COLO829 (cell line): ENCODE measurements at regions not wholly inside any gene's neighbourhood (a gene's known extent, or its start where the extent isn't known, plus 50 kb on each side); places are given as distances from the start of the nearest gene placed in this dataset.
"Not testable (repeated sequence)": the region's sequence is repeated elsewhere in the genome, so short reads cannot be mapped to it uniquely, and the experiment has no call there.

Source experiments
- DNase-seq: peaks from one replicate; pipeline ENCODE4 v3.0.0; 2012; ENCODE audit warnings: low spot score

DNA sequence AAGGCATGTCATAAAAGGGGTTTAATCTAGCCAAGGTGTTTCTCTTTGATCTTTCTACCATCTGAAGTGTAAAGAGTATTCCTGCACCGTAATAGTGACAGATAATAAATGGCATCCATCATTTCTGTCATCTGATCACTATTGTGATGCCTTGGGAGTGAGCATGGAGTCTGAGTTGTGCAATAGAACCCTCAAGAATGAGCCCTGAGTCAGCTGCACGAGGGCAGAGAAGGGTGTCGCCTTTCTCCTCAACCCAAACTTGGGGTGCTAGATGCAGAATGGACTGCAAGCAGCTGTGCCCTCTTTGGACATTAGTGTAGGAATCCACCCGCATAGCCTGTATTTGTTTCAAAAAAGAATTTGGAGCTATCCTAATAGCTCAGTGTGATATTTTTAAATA, 115.2 kb downstream of the ZNF37A start:
- no peak for DNase-seq

DNA sequence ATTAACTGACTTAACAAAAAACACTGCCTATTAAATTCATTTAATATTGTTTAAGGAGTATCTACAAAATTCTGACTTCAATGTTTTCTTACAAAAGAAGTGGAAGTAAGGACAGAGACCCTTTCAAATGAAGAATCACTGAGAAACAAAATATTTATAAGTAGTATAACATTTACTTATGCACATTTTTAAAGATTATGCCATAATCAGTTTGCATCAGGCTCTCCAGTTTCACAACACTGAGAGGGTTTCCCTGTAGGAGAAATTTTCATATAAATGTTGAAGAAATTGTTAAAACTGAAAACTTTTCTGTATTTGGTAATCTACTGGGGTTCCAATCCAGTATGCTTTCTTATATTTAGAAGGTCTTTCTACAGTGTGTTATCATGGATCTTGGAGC, 115.6 kb downstream of the ZNF37A start:
- DNase-seq, result not testable (repeated sequence)

DNA sequence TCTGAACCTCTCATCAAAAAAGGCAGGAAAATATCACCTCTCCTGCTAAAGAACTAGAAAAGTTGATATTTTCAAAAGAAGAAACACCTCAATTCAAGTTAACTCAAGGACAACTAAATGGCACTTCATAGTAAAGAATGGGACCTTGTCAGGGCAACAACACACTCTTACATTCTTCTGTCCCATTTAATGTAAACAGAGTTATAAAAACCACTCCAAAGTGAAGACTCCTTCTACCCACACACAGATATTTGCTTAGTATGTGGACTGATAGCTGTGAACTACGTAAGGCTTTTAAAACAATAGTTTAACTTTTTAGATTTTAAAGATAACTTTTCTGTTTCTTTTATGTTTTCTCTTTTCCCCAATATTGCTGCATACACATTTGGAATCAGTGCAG, 118.3 kb downstream of the ZNF37A start:
- DNase-seq, result no peak

DNA sequence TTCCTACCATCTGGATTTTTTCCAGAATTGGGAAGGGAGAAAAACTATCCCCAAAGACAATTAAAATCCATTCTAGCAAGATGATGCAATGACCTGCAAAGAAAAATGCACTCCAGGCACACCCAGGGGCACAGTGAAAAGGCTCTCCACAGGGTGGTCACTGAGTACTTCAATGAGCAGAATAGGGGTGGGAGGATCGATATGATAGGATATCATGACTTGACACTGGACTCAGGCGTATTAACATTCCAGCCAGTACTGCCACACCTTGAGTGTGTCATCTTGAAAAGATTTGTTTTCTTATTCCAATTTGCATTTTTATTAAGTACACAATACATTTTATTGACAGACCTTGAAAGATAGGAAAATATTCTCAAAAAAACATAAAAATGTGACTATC, 132.2 kb downstream of the ZNF37A start:
- DNase-seq, result no peak

DNA sequence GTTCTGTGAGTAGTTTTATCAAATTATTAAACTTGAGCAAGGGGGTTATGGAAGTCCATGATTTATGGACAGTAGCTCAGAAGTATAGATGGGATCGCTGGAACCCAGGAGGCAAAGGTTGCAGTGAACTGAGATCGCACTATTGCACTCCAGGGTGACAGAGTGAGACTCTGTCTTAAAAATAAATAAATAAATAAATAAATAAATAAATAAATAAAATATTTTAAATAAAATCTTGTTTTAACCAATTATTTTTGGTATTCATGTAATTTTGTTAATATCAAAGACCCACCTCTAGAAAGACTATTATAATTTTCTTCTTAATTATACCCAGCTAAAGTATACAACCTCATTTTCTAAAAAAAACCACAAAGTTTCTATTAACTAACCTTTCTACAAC, 134.3 kb downstream of the ZNF37A start:
- no peak for DNase-seq

DNA sequence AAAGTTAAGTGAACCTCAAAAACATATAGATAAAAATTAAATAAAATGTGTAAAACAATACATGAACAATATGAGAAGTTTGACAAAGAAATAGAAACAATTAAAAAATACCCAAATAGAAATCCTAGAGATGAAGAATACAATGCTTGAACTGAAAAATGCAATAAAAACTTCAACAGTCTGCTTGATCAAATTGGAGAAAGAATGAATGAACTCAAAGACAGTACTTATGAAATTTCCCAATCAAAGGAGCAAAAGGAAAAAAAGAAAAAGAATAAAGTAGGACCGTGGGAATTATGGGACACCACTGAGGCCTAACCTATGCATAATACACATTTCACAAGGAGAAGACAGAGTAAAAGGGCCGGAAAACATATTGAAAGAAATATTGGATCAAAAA, 144.3 kb downstream of the ZNF37A start:
- not testable (repeated sequence) for DNase-seq

DNA sequence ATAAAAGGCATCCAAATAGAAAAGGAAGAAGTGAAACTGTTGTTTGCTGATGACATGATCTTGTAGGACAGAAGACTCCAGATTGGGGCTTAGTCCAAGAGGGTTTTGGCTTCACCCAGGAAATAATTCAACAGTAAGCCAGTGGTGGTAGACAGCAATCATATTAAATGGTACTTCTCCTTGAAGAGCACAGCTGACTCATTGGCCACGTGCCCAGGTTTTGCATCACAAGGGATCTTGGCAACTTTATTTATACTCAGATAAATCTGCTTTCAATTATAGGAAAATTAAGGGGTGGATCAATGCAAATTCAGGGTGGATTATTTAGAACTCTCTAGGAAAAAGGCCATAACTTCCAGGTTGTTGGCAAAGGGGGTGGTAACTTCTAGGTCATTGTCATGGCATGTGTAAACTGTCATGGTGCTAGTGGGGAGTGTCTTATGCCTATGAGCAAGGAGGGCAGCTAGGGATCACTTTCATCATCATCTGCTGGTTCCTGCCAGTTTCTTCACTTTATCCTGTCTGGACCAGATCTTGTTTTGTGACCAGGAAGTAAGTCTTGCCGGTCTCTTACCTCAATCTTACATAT, 148.0 kb downstream of the ZNF37A start:
- not testable (repeated sequence) for DNase-seq

DNA sequence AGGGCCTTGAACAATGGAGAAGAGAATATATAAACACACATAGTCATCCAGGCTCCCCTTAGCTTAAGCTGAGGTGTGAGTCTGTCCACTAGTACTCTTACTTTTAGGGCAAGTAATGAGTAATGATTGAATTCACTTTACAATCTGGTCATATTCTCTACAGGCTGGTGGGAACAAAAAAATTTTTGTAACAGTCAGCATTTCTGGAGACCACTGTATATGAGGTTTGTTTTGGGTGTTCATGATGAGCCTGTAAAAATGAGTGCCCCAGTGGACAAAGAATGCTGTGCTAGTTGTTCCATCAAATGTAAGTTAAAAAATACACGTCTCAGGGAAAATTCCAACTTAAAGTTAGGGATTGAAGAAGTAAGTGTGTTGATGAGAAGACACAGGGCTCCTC, 154.0 kb downstream of the ZNF37A start:
- not testable (repeated sequence) for DNase-seq

DNA sequence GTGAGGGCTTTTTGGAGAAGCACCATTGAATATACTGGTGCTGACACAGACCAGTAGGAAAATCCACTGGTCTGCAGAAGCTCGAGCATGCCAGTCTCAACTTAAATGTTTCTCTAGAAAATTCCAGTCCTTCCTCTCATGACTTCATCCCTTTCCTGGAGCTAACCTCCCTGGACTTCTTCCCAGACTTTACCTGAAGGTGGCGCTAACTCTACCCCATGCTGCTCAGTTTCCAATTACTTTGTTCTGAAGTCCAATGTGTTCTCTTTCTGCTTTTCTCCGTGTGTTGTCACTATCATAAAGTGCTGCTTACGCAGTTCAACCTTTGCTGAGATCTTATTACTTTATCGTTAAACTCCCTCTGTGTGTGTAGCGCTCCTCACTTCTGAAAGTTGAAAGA, 158.4 kb downstream of the ZNF37A start:
- not testable (repeated sequence) for DNase-seq

DNA sequence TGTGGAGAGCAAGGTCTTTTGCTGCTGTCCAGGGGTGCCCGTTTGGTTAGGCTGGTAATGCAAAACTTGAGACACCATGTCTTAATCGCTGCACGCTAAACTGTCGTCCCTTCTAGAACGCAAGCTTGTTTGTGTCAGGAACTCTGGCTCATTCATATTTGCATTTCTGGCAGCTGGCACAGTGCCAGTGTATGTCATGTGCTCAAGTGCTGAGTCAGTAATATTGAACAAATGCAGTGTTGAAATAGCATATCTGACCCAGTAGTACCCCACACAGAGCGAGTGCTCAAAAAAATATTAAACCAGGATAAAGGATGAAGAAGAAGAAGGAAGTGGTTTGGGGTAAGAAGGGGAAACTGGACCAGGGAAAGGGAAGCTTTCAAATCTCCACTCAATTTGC, 173.4 kb downstream of the ZNF37A start:
- DNase-seq, result not testable (repeated sequence)

DNA sequence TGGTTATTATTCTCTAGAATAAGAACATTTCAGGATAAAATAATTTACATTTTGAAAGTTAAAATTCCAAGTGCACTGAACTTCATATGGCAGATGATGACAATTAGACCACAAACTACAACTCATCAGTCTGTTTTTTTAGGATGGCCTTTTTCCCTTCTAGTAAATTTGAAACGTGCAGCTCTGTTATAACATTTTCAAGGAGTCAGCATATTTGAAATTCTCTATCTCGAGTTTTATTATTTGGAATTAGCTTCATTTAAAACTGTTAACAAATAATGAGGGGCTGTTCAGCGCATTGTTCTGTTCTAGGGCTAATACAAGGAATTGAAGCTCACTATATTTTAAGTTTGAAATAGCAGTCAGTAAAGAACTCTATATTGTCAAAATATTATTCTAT, 176.9 kb downstream of the ZNF37A start:
- not testable (repeated sequence) for DNase-seq

DNA sequence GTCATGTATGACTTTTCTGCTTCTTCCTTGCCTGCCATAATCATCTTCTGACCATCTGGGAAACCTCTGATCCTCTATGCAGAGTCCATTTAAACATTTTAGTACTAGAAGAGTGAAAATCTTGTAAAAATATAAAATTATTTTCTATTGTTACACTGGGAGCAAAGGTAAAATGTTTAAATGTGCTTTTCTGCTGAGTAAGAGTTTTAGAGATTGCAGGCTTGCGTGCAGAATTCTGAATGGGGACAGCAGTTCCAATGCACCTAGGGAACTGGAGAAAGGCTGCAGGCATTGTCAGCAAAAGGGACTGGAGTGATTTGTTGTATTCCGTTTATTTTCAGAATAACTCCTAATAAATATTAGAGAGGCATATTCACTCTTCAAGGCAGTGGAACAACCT, 180.7 kb downstream of the ZNF37A start:
- not testable (repeated sequence) for DNase-seq

DNA sequence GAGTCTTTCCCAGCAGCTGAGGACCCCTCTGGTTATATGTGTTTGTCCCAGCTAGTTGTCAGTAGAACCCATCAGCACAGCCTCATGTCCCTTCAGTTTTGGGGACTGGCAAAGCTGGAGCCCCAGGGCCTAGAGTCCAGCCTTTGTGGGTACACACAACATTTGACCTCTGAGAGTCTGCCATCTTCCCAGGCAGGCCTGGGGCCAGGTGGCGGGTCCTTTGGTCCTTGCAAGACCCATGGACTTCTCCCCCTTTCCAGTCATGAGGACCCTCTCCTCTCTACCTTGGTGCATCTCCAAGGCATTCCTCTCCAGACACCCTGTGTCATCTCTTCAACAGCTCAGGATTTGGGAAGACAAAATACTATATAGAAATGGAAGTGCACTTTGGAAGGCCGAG, 198.4 kb downstream of the ZNF37A start:
- not testable (repeated sequence) for DNase-seq

DNA sequence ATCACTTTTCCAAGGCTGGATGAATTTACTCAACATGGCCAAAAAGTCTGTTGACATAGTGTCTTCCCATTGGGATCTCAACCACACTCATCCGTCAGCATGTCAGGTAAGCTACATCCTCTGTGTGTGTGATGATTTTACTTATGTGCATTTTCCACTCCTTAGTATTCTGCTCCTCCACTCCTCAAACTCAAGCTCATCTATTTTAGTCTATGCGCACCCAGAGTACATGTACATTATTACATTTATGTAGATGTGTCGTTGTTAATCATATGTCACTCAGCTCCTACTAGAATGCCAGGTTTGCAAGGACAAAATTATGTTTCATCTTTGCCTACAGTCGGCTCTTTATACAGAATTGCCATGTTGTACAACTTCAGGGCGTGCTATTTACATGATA, 216.0 kb downstream of the ZNF37A start:
- not testable (repeated sequence) for DNase-seq

DNA sequence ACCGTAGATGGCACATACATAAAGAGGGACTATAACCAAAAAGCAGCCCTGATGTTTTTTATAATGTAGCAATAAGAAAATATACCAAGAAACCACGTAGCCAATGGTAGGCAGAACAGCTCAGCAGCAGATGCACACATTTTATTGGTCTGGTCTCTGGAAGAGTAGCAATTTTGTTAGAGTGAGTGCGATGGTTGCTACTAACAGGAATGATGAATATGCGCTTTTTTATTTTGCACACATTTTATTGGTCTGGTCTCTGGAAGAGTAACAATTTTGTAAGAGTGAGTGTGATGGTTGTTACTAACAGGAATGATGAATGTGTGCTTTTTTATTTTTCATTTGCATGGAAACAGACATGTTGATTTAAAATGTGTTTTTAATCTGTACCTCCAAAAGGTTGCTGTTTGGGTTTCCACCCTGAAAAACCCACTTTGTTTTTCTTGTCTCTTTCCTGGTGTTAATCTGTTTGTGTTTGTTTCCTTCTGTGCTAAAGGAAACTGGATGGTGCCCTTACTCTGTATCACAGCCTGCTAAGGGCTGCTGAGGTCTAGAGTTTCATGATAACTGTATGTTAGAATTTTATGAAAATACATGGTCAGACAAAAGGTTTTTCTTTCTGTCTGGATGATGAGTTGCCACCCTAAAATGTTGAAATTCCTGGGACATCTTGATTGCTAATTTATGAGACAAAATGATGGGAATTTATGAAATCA, 221.1 kb downstream of the ZNF37A start:
- not testable (repeated sequence) for DNase-seq

DNA sequence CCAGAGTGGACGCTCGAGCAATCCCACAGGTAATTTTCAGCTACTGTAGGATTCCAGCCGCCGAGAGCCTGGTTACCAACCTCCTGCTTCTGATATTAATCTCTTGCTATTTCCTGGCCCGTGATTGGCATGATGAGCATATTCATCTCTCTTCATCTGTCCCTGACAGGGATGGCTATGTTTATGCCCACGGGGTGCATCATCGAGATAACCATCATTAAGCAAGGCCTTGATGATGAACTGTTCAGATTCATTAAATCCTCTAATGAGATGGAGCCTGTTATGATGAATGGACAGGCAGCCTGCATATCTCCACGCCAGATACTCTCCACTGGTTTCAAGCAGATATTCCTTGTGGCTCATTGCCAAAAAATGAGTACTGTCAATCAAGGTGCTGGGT, 227.3 kb downstream of the ZNF37A start:
- not testable (repeated sequence) for DNase-seq

DNA sequence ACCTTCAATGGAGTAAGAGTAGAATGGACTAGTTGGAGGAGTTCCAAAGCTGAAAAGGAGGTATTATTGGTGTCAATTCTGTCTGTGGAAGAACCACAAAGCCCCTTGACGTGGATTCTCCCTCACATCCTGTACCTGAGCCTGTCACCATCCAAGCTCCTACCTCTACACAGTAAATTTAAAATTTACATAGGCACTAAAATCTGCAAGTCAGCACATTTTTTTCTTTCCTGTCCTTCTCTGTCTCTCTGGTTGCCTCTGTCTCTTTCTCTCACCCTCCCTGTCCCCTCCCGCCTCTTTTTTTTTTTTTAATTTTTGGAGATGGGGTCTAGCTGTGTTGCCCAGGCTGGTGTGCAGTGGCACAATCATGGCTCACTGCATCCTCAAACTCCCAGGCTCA, 236.2 kb downstream of the ZNF37A start:
- not testable (repeated sequence) for DNase-seq

DNA sequence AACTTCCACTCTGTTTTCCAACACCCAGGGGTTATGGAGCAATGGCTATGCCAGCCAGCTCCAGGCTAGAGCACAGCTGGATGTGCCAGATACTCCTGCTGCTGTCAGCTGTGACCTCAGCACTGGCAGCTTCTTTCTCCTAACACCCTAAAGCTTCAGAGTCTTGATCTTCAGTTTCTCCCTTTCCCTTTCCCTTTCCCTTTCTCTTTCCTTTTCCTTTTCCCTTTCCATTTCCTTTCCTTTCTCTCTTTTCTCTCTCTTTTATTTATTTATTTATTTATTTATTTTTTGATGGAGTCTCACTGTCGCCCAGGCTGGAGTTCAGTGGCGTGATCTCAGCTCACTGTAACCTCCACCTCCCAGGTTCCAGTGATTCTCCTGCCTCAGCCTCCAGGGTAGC, 237.0 kb downstream of the ZNF37A start:
- DNase-seq, result not testable (repeated sequence)

DNA sequence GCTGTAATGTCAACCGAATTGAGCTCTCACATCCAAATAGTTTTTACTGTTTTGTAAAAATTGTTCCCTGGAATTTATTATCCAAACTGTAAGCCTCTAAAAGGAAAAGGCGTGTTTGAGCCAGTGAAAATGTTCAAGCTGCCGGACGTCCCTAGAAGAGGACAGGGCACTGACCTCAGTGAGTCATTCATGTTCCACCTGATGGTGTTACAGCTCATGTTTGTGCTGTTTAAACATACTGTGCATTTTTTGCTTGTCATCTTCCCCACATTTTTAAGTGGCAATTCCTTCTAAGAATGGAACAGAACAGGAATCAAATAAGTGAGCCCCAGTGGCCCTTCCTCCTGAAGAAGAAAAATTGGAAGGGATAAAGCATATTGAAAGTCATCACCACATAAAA, 239.6 kb downstream of the ZNF37A start:
- not testable (repeated sequence) for DNase-seq

DNA sequence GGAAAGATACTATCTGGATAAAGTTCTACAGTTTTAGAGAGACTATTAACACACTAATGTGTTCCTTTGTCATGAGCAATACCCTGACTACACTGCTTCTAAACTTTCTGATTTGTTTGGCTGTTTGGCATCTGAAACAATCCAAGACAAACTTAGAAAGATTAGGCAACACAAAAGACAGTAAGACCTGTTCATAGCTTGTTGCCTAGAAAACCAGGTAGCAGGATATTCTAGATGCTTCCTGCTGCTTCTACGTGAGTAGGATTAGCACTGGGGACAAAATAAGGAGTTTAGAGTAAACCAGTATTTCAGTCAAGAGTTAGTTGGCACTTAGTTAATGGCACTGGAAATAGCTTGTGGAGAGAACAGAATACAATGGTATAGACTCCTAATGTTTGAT, 256.5 kb downstream of the ZNF37A start:
- DNase-seq, result not testable (repeated sequence)

DNA sequence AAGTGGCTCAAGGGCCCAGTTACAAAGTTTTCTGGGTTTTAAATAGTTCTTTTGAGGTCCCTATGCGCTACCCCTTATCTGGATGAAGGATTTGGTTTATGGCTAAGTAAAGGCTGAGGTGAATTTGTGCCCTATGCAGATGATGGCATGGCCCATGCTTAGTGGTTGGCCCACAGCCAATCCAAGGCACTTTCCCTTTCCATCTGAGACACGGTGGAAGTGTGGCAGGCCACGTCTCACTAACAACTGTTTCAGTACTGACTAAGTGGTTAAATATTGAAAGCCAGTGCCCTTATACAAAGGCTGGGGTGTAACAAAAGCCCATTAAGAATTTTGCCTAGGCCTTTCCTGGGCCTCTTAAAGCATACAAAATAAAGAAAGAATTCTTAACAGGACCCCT, 260.3 kb downstream of the ZNF37A start:
- DNase-seq, result not testable (repeated sequence)

DNA sequence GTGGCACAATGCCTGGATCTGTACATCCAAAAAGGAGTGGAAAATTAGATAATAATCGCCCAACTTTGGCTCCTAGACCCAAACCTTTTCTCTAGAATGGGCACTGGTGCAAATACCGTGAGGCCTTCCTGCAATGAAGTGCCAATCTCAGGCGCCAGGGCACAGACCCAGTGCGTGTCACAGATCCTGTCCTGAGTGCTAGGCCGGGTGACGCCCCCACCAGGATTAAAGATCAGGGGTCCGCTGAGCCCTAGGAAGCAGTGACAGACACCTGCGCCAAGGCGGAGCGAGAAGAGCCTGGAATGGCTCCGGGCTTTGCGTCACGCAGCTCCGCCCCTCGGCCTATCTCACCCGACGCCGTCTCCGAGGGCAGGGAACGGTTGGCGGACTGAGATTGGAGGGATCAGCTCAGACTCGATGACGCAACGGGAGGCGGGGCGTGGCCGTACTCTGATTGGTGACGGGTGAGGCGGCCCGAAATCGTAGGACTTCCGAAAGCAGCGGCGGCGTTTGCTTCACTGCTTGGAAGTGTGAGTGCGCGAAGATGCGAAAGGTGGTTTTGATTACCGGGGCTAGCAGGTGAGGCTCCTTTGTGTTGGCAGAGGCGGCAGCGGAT, 261.9 kb downstream of the ZNF37A start:
- not testable (repeated sequence) for DNase-seq

DNA sequence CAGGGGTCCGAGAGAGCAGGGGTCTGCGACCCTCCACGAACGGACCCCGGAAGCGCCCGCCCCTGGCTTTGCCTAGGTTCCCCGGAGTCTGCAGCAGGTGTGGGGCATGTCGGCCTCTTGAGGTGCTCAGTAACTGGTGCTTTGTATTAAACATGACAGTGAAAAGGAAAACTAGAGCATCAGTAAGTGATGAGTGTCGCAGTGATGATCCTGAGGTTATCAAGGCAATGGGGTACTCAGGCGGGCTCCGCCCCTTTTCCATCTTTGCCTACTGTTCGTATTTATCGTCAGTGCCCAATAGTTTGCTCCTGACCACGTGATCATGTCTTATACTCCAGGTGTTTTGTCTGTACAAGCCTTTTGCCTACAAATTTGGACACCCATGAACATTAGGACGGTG, 262.4 kb downstream of the ZNF37A start:
- DNase-seq, result not testable (repeated sequence)
